Erythroblast (primary cell): ENCODE measurements at regions not wholly inside any gene's neighbourhood (a gene's known extent, or its start where the extent isn't known, plus 50 kb on each side); places are given as distances from the start of the nearest gene placed in this dataset.

Experiments used
- GATA1 ChIP-seq: IDR thresholded peaks from 2 replicates; pipeline ENCODE4 v1.6.1; 2011; ENCODE audit warnings: low read depth, mild to moderate bottlenecking, control low read depth, low read length, moderate library complexity
- POLR2A ChIP-seq: IDR thresholded peaks from 2 replicates; pipeline ENCODE4 v1.6.1; 2011; ENCODE audit warnings: mild to moderate bottlenecking, low read length

- TF ChIP-seq POLR2A (no peak), GATA1 (no peak)
Measured at GRCh38 chr16:80029761-80030481, 429.4 kb upstream of the MAF start.
